K562 (cell line): ENCODE measurements at regions not wholly inside any gene's neighbourhood (a gene's known extent, or its start where the extent isn't known, plus 50 kb on each side); places are given as distances from the start of the nearest gene placed in this dataset.

Experiments
- ETV1 ChIP-seq: fragments of 450-650 bp; conservative IDR thresholded peaks from 2 replicates; pipeline ENCODE4 v1.6.1; 2016; ENCODE audit warnings: missing genetic modification characterization, control low read depth, low read depth, missing compliant biosample characterization
- NCOA1 ChIP-seq: fragments of 450-650 bp; IDR thresholded peaks from 2 replicates; pipeline ENCODE4 v1.6.1; 2016; ENCODE audit warnings: low read depth
- ZNF644 ChIP-seq: fragments of 200-800 bp; sonication (Bioruptor generic); IDR thresholded peaks from 2 replicates; pipeline ENCODE4 v1.6.1; 2016; ENCODE audit warnings: low read depth, missing genetic modification characterization, missing compliant biosample characterization
- ZNF707 ChIP-seq: fragments of 250-450 bp; sonication (Bioruptor Pico); conservative IDR thresholded peaks from 2 replicates; pipeline ENCODE4 v1.8.0; 2022; ENCODE audit warnings: inconsistent platforms, mild to moderate bottlenecking, moderate library complexity
- ZZZ3 ChIP-seq: fragments of 450-650 bp; IDR thresholded peaks from 2 replicates; pipeline ENCODE4 v1.6.1; 2016; ENCODE audit warnings: antibody characterized with exemption, mild to moderate bottlenecking, moderate library complexity
- TF ChIP-seq, protein P1 (sequence below), 2 experiments: fragments of 250-450 bp in 1 of 2; fragments of 450-650 bp in 1 of 2; sonication (Bioruptor Pico) in 1 of 2; IDR thresholded peaks; 2 replicates each; pipeline versions ENCODE4 v1.6.1 to v1.8.0; 2016 to 2021; ENCODE audit warnings: mild to moderate bottlenecking in 2 of 2, moderate library complexity in 2 of 2, missing compliant biosample characterization in 1 of 2, missing genetic modification characterization in 1 of 2
- TF ChIP-seq, protein P2 (sequence below): fragments of 250-450 bp; sonication (Bioruptor Pico); IDR thresholded peaks from 2 replicates; pipeline ENCODE4 v1.8.0; 2022; ENCODE audit warnings: moderate library complexity, mild to moderate bottlenecking, inconsistent platforms
- TF ChIP-seq, protein P3 (sequence below): fragments of 250-450 bp; sonication (Bioruptor Pico); IDR thresholded peaks from 2 replicates; pipeline ENCODE4 v1.9.0; 2021; ENCODE audit warnings: mild to moderate bottlenecking
- TF ChIP-seq, protein P4 (sequence below): sonication (generic); formaldehyde crosslinking; IDR thresholded peaks from 2 replicates; pipeline ENCODE4 v1.5.0; 2020; ENCODE audit warnings: missing genetic modification reagents

DNA sequence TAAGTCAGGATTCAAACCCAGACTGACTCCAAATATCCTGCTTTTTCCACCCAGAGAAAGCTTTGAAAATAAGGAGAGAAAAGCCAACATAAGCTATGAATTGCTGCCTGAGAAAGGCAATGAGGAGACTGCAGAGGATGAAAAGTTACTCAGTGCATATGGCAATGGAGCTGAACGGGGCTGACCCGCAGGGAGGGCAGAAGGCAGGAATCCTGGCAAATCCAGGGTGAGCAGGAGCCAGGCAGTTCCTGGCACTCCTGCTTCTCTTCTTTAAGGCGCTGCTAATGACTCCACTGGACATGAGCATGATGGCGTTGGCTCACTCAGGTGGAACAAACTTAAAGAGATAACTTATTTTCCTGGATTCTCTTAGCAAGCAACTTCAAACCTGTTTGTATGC lies 95.2 kb upstream of the TMCC3 start:
- TF ChIP-seq NCOA1 (no peak), ZNF707 (CRISPR knock-in tag) (no peak), ETV1 (tag) (no peak), ZNF644 (tag) (no peak), ZZZ3 (no peak)
- TF ChIP-seq, protein P1, sequence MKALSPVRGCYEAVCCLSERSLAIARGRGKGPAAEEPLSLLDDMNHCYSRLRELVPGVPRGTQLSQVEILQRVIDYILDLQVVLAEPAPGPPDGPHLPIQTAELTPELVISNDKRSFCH (CRISPR knock-in tag; IDR thresholded peaks at IDR 0.05): no peak
- TF ChIP-seq, protein P1 (tag; IDR thresholded peaks at IDR 0.05): no peak
- TF ChIP-seq, protein P2, sequence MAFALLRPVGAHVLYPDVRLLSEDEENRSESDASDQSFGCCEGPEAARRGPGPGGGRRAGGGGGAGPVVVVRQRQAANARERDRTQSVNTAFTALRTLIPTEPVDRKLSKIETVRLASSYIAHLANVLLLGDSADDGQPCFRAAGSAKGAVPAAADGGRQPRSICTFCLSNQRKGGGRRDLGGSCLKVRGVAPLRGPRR (CRISPR knock-in tag): no peak
- TF ChIP-seq, protein P3, sequence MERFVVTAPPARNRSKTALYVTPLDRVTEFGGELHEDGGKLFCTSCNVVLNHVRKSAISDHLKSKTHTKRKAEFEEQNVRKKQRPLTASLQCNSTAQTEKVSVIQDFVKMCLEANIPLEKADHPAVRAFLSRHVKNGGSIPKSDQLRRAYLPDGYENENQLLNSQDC: no peak
- TF ChIP-seq, protein P4, sequence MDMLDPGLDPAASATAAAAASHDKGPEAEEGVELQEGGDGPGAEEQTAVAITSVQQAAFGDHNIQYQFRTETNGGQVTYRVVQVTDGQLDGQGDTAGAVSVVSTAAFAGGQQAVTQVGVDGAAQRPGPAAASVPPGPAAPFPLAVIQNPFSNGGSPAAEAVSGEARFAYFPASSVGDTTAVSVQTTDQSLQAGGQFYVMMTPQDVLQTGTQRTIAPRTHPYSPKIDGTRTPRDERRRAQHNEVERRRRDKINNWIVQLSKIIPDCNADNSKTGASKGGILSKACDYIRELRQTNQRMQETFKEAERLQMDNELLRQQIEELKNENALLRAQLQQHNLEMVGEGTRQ: no peak
